IMR-90 (cell line): ENCODE measurements at regions not wholly inside any gene's neighbourhood (a gene's known extent, or its start where the extent isn't known, plus 50 kb on each side); places are given as distances from the start of the nearest gene placed in this dataset.

ENCODE experiments used
- ATAC-seq: fragments of 200-7000 bp; cut with Tn5 transposase; 2 replicates; pipeline ENCODE4 v1.9.1; 2020; ENCODE audit warnings: low read depth, mild to moderate bottlenecking, moderate library complexity
- BruUV-seq: library from RNA; stranded (reverse); fragments of 400-500 nt; replicated peaks from 2 replicates; lab custom pipeline; 2021; lab: Mats Ljungman, UMichigan
- CTCF ChIA-PET: fragments of 300-600 bp; formaldehyde crosslinking; extraction: SDS; loops from one replicate; lab custom pipeline; 2021; ENCODE audit warnings: antibody characterized with exemption; lab: Yijun Ruan, JAX
- POLR2A ChIA-PET: fragments of 300-600 bp; sonication (Branson Sonifier 250); formaldehyde crosslinking; loops from one replicate; lab custom pipeline; 2022; ENCODE audit warnings: antibody characterized with exemption; ENCODE audit not compliant: unreplicated experiment; lab: Charles Lee
- DNase-seq: peaks from one replicate; pipeline ENCODE4 v3.0.0; 2013
- H2AFZ ChIP-seq: replicated peaks from 2 replicates; pipeline ENCODE3; 2013; ENCODE audit warnings: low read length, mild to moderate bottlenecking; ENCODE audit not compliant: poor library complexity
- H2AK5ac ChIP-seq: 2 replicates; pipeline ENCODE4 v1.6.1; 2013; ENCODE audit warnings: low read depth, low read length, inconsistent platforms
- H2AK9ac ChIP-seq: replicated peaks from 2 replicates; pipeline ENCODE3; 2013; ENCODE audit warnings: mild to moderate bottlenecking, low read depth, low read length, moderate library complexity; ENCODE audit not compliant: poor library complexity
- H2BK120ac ChIP-seq: 2 replicates; pipeline ENCODE4 v1.6.1; 2013; ENCODE audit warnings: low read depth, low read length, inconsistent platforms
- H2BK15ac ChIP-seq: 3 replicates; pipeline ENCODE4 v1.6.1; 2013; ENCODE audit warnings: low read depth, low read length, inconsistent platforms
- H2BK20ac ChIP-seq: 2 replicates; pipeline ENCODE4 v1.6.1; 2013; ENCODE audit warnings: low read depth, mild to moderate bottlenecking, inconsistent platforms, low read length, moderate library complexity
- H2BK5ac ChIP-seq: 2 replicates; pipeline ENCODE4 v1.6.1; 2013; ENCODE audit warnings: mild to moderate bottlenecking, low read depth, low read length, inconsistent platforms; ENCODE audit not compliant: poor library complexity, severe bottlenecking
- H3K14ac ChIP-seq: replicated peaks from 2 replicates; pipeline ENCODE4 v1.6.1; 2013; ENCODE audit warnings: low read depth, low read length, inconsistent platforms
- H3K18ac ChIP-seq: 2 replicates; pipeline ENCODE4 v1.6.1; 2013; ENCODE audit warnings: low read depth, low read length, control low read depth
- H3K23ac ChIP-seq: 2 replicates; pipeline ENCODE4 v1.6.1; 2013; ENCODE audit warnings: low read depth, low read length, inconsistent platforms
- H3K27ac ChIP-seq: 2 replicates; pipeline ENCODE4 v1.5.1; 2013; ENCODE audit warnings: mild to moderate bottlenecking, control low read depth, low read length; ENCODE audit not compliant: insufficient read depth
- H3K27me3 ChIP-seq: 2 replicates; pipeline ENCODE4 v1.6.1; 2013; ENCODE audit warnings: low read length; ENCODE audit not compliant: control insufficient read depth, insufficient read depth
- H3K36me3 ChIP-seq: 2 replicates; pipeline ENCODE4 v1.6.1; 2013; ENCODE audit warnings: low read length, mixed read lengths; ENCODE audit not compliant: control insufficient read depth, insufficient read depth
- H3K4ac ChIP-seq: 2 replicates; pipeline ENCODE4 v1.6.1; 2013; ENCODE audit warnings: low read depth, low read length, inconsistent platforms
- H3K4me1 ChIP-seq: 2 replicates; pipeline ENCODE4 v1.6.1; 2013; ENCODE audit warnings: low read length, mixed read lengths; ENCODE audit not compliant: control insufficient read depth, insufficient read depth
- H3K4me2 ChIP-seq: 2 replicates; pipeline ENCODE4 v1.6.1; 2013; ENCODE audit warnings: low read depth, mild to moderate bottlenecking, control low read depth, low read length, moderate library complexity
- H3K4me3 ChIP-seq: 2 replicates; pipeline ENCODE4 v1.5.1; 2013; ENCODE audit warnings: low read depth, mild to moderate bottlenecking, control low read depth, low read length, moderate library complexity; ENCODE audit not compliant: insufficient read depth
- H3K56ac ChIP-seq: 2 replicates; pipeline ENCODE4 v1.6.1; 2013; ENCODE audit warnings: low read length, inconsistent platforms; ENCODE audit not compliant: insufficient read depth; ENCODE audit errors: extremely low read depth
- H3K79me1 ChIP-seq, 2 experiments: 2 replicates each; pipeline ENCODE4 v1.6.1; 2013; ENCODE audit warnings: low read length in 2 of 2, inconsistent platforms in 1 of 2, low read depth in 1 of 2
- H3K9ac ChIP-seq: 2 replicates; pipeline ENCODE4 v1.6.1; 2013; ENCODE audit warnings: low read depth, low read length, control low read depth
- H3K9me1 ChIP-seq: 2 replicates; pipeline ENCODE4 v1.6.1; 2013; ENCODE audit warnings: low read length, inconsistent platforms; ENCODE audit not compliant: insufficient read depth
- H3K9me3 ChIP-seq: 2 replicates; pipeline ENCODE4 v1.6.1; 2013; ENCODE audit warnings: low read length; ENCODE audit not compliant: control insufficient read depth, insufficient read depth
- H4K20me1 ChIP-seq: 2 replicates; pipeline ENCODE4 v1.6.1; 2013; ENCODE audit warnings: low read length, inconsistent platforms; ENCODE audit not compliant: insufficient read depth
- H4K5ac ChIP-seq: 2 replicates; pipeline ENCODE4 v1.6.1; 2013; ENCODE audit warnings: mild to moderate bottlenecking, low read depth, low read length, control low read depth
- H4K8ac ChIP-seq, 2 experiments: 2 replicates each; pipeline ENCODE4 v1.6.1; 2013; ENCODE audit warnings: low read depth in 2 of 2, low read length in 2 of 2, control low read depth in 1 of 2, inconsistent platforms in 1 of 2
- H4K91ac ChIP-seq: 2 replicates; pipeline ENCODE4 v1.6.1; 2013; ENCODE audit warnings: low read depth, low read length, inconsistent platforms; ENCODE audit not compliant: insufficient read depth
- BHLHE40 ChIP-seq: fragments of 150-350 bp; IDR thresholded peaks from 2 replicates; pipeline ENCODE4 v1.6.1; 2016; ENCODE audit warnings: mild to moderate bottlenecking, low read depth, low read length
- CHD1 ChIP-seq: IDR thresholded peaks from 2 replicates; pipeline ENCODE4 v1.6.1; 2012; ENCODE audit warnings: low read depth, low read length, improper control_type of control experiment
- FOS ChIP-seq: fragments of 150-350 bp; IDR thresholded peaks from 2 replicates; pipeline ENCODE4 v1.6.1; 2016; ENCODE audit warnings: low read depth, low read length
- MAFK ChIP-seq: IDR thresholded peaks from 2 replicates; pipeline ENCODE4 v1.6.1; 2012; ENCODE audit warnings: low read depth, low read length, improper control_type of control experiment
- MAZ ChIP-seq: IDR thresholded peaks from 2 replicates; pipeline ENCODE4 v1.6.1; 2012; ENCODE audit warnings: low read depth, mild to moderate bottlenecking, low read length, improper control_type of control experiment, moderate library complexity, borderline replicate concordance
- MXI1 ChIP-seq: IDR thresholded peaks from 2 replicates; pipeline ENCODE4 v1.6.1; 2012; ENCODE audit warnings: low read depth, mild to moderate bottlenecking, low read length, moderate library complexity, borderline replicate concordance
- NFE2L2 ChIP-seq: fragments of 150-350 bp; IDR thresholded peaks from 2 replicates; pipeline ENCODE4 v1.6.1; 2016; ENCODE audit warnings: low read depth, mild to moderate bottlenecking, low read length
- POLR2A ChIP-seq: IDR thresholded peaks from 2 replicates; pipeline ENCODE4 v1.6.1; 2012; ENCODE audit warnings: mild to moderate bottlenecking, low read depth, low read length
- RAD21 ChIP-seq: IDR thresholded peaks from 2 replicates; pipeline ENCODE4 v1.6.1; 2012; ENCODE audit warnings: low read length, improper control_type of control experiment
- RCOR1 ChIP-seq: IDR thresholded peaks from 2 replicates; pipeline ENCODE4 v1.6.1; 2012; ENCODE audit warnings: mild to moderate bottlenecking, low read length, improper control_type of control experiment; ENCODE audit not compliant: insufficient replicate concordance
- RFX5 ChIP-seq: IDR thresholded peaks from 2 replicates; pipeline ENCODE4 v1.8.0; 2012; ENCODE audit warnings: low read depth, mild to moderate bottlenecking, low read length, moderate library complexity
- SMC3 ChIP-seq: fragments of 150-350 bp; IDR thresholded peaks from 2 replicates; pipeline ENCODE4 v1.6.1; 2016; ENCODE audit warnings: low read depth, mild to moderate bottlenecking, antibody characterized with exemption, low read length, moderate library complexity
- WGBS, 2 experiments: methylation state at CpG; one replicate each; pipeline versions ENCODE4 v1.1.5 to v1.1.7; 2013; ENCODE audit warnings: missing lambda C conversion rate in 2 of 2; ENCODE audit not compliant: insufficient read length in 1 of 2; ENCODE audit errors: extremely low coverage in 2 of 2; 5-methylcytosine and 5-hydroxymethylcytosine counted together
- dilution Hi-C: fragments of 300-500 bp; cut with HindIII; formaldehyde crosslinking; loops from one replicate; pipeline ENCODE4 v1.14.3; 2018; ENCODE audit warnings: low sequenced_read_pairs; ENCODE audit not compliant: unreplicated experiment
- in situ Hi-C: fragments of 300-500 bp; cut with MboI; formaldehyde crosslinking; loops from 3 replicates; pipeline ENCODE4 v1.14.3; 2019; ENCODE audit warnings: low sequenced_read_pairs, inconsistent platforms, mixed read lengths
- intact Hi-C: fragments of 100-400 bp; cut with micrococcal nuclease; formaldehyde crosslinking; loops from 2 replicates; pipeline ENCODE4 v1.10.0; 2022
- TF ChIP-seq, protein P1 (sequence below): fragments of 150-350 bp; IDR thresholded peaks from 2 replicates; pipeline ENCODE4 v1.6.1; 2017; ENCODE audit warnings: mild to moderate bottlenecking, antibody characterized with exemption, low read length, low read depth
- TF ChIP-seq, protein P2 (sequence below): conservative IDR thresholded peaks from 2 replicates; pipeline ENCODE4 v1.5.1; 2012; ENCODE audit warnings: mild to moderate bottlenecking, low read depth, low read length, improper control_type of control experiment
- TF ChIP-seq, protein P3 (sequence below): fragments of 150-350 bp; IDR thresholded peaks from 2 replicates; pipeline ENCODE4 v1.6.1; 2016; ENCODE audit warnings: low read depth, mild to moderate bottlenecking, low read length, moderate library complexity, borderline replicate concordance

DNA sequence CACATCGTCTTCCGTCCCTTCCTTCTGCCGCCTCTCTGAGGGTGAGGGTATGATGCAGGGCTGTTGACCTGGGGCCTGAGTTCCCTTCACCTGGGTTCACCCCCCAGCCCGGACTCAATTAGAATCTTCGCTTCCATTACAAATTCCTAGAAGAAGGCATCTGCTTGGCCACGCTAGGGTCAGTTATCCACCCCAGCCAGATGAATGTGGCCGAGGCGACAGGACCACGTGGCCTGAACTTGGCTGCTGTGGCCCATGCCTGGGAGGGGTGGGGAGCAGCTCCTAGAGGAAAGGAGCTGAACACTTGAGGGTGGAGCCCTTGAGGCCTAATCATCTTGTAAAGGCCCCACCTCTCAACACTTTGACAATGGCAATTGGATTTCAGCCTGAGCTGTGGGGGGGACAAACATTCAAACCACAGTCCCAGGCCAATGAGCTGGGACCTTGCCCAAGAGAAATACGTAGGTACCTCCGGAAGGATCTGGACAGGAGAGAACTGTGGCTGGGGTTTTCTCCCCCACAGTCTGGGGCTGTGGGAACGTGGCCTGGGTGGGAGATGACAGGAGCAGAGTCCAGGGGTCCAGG lies 90.6 kb upstream of the ADAMTS2 start:
- Histone ChIP-seq H2BK20ac (no peak overlapping the region), H3K9me1 (no peaks in the 10 kb centered on the region), H4K8ac (no peak overlapping the region), H4K20me1 (no peaks in the 10 kb centered on the region), H4K91ac (no peak overlapping the region), H3K9ac (no peak overlapping the region), H2AK9ac (no peak overlapping the region), H2BK5ac (no peak overlapping the region), H3K4me3 (no peak overlapping the region), H3K4me1 (no peaks in the 10 kb centered on the region), H3K79me1 (no peaks in the 10 kb centered on the region), H3K14ac (no peak overlapping the region), H3K4ac (no peak overlapping the region), H2BK120ac (no peak overlapping the region), H3K56ac (no peak overlapping the region), H2AK5ac (no peak overlapping the region), H2AFZ (no peak overlapping the region), H3K27me3 (peaks cover 23% of the 10 kb centered on the region; the same call in 1 of the 2 replicates), H4K5ac (no peak overlapping the region), H3K9me3 (peaks cover 7% of the 10 kb centered on the region), H2BK15ac (no peak overlapping the region), H3K4me2 (no peak overlapping the region), H3K27ac (no peak overlapping the region), H3K23ac (no peak overlapping the region), H3K18ac (no peak overlapping the region), H3K36me3 (no peaks in the 10 kb centered on the region)
- dilution Hi-C loops (no loop called here), in situ Hi-C loops (no loop called here), intact Hi-C loops (no loop called here)
- ATAC-seq (no peak), DNase-seq (no peak)
- ChIA-PET CTCF (no interaction called here), POLR2A (no interaction called here)
- no TSS peak for BruUV-seq
- TF ChIP-seq FOS (no peak), SMC3 (no peak), BHLHE40 (no peak), MXI1 (no peak), NFE2L2 (no peak), MAFK (no peak), POLR2A (no peak), MAZ (no peak), RFX5 (no peak), CHD1 (no peak), RCOR1 (no peak), RAD21 (no peak)
- TF ChIP-seq, protein P1, sequence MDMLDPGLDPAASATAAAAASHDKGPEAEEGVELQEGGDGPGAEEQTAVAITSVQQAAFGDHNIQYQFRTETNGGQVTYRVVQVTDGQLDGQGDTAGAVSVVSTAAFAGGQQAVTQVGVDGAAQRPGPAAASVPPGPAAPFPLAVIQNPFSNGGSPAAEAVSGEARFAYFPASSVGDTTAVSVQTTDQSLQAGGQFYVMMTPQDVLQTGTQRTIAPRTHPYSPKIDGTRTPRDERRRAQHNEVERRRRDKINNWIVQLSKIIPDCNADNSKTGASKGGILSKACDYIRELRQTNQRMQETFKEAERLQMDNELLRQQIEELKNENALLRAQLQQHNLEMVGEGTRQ: no peak
- TF ChIP-seq, protein P2, sequence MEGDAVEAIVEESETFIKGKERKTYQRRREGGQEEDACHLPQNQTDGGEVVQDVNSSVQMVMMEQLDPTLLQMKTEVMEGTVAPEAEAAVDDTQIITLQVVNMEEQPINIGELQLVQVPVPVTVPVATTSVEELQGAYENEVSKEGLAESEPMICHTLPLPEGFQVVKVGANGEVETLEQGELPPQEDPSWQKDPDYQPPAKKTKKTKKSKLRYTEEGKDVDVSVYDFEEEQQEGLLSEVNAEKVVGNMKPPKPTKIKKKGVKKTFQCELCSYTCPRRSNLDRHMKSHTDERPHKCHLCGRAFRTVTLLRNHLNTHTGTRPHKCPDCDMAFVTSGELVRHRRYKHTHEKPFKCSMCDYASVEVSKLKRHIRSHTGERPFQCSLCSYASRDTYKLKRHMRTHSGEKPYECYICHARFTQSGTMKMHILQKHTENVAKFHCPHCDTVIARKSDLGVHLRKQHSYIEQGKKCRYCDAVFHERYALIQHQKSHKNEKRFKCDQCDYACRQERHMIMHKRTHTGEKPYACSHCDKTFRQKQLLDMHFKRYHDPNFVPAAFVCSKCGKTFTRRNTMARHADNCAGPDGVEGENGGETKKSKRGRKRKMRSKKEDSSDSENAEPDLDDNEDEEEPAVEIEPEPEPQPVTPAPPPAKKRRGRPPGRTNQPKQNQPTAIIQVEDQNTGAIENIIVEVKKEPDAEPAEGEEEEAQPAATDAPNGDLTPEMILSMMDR: no peak
- TF ChIP-seq, protein P3, sequence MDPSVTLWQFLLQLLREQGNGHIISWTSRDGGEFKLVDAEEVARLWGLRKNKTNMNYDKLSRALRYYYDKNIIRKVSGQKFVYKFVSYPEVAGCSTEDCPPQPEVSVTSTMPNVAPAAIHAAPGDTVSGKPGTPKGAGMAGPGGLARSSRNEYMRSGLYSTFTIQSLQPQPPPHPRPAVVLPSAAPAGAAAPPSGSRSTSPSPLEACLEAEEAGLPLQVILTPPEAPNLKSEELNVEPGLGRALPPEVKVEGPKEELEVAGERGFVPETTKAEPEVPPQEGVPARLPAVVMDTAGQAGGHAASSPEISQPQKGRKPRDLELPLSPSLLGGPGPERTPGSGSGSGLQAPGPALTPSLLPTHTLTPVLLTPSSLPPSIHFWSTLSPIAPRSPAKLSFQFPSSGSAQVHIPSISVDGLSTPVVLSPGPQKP: no peak
- WGBS, 2 experiments: 100% methylated on average over 1 of the region's 12 CpGs; no CpG with 5 or more reads in 1 of the 2 experiments
